ENCODE measurements at regions not wholly inside any gene's neighbourhood (a gene's known extent, or its start where the extent isn't known, plus 50 kb on each side); places are given as distances from the start of the nearest gene placed in this dataset.

- no peak overlapping the region for H3K9ac ChIP-seq (ENCODE audit: low read depth, low read length)
- H3K4me3 ChIP-seq (ENCODE audit: low read depth, low read length): no peak overlapping the region
- H3K36me3 ChIP-seq (ENCODE audit: control insufficient read depth, insufficient read depth, low read length): no peaks in the 10 kb centered on the region
These were observed 328.2 kb downstream of the DKK2 start for GRCh38 chr4:106707776-106708463.

GRCh38 chr4:106704253-106704870 lies 331.8 kb downstream of the DKK2 start:
- Histone ChIP-seq H3K27me3 (ENCODE audit: control insufficient read depth, insufficient read depth, low read length) (no peaks in the 10 kb centered on the region), H3K4me1 (ENCODE audit: control insufficient read depth, insufficient read depth, low read length) (no peaks in the 10 kb centered on the region), H3K9ac (ENCODE audit: low read depth, low read length) (no peak overlapping the region), H3K27ac (ENCODE audit: low read depth, low read length) (no peak overlapping the region), H3K4me3 (ENCODE audit: low read depth, low read length) (no peak overlapping the region), H3K36me3 (ENCODE audit: control insufficient read depth, insufficient read depth, low read length) (no peaks in the 10 kb centered on the region), H3K9me3 (ENCODE audit: control insufficient read depth, insufficient read depth, low read length) (no peaks in the 10 kb centered on the region)

More at GRCh38 chr4:106707776-106708463, 328.2 kb downstream of the DKK2 start:
- Histone ChIP-seq H3K9me3 (ENCODE audit: control insufficient read depth, insufficient read depth, low read length) (no peaks in the 10 kb centered on the region), H3K27me3 (ENCODE audit: control insufficient read depth, insufficient read depth, low read length) (no peaks in the 10 kb centered on the region), H3K27ac (ENCODE audit: low read depth, low read length) (no peak overlapping the region), H3K4me1 (ENCODE audit: control insufficient read depth, insufficient read depth, low read length) (no peaks in the 10 kb centered on the region)

- Histone ChIP-seq H3K4me3 (ENCODE audit: low read depth, low read length) (no peak overlapping the region), H3K9ac (ENCODE audit: low read depth, low read length) (no peak overlapping the region), H3K4me1 (ENCODE audit: control insufficient read depth, insufficient read depth, low read length) (no peaks in the 10 kb centered on the region), H3K27ac (ENCODE audit: low read depth, low read length) (no peak overlapping the region), H3K27me3 (ENCODE audit: control insufficient read depth, insufficient read depth, low read length) (no peaks in the 10 kb centered on the region), H3K36me3 (ENCODE audit: control insufficient read depth, insufficient read depth, low read length) (no peaks in the 10 kb centered on the region), H3K9me3 (ENCODE audit: control insufficient read depth, insufficient read depth, low read length) (no peaks in the 10 kb centered on the region)
These were observed 331.7 kb upstream of the GIMD1 start for GRCh38 chr4:106700321-106700720.

- Histone ChIP-seq H3K4me3 (ENCODE audit: low read depth, low read length) (no peak overlapping the region), H3K36me3 (ENCODE audit: control insufficient read depth, insufficient read depth, low read length) (no peaks in the 10 kb centered on the region), H3K27ac (ENCODE audit: low read depth, low read length) (no peak overlapping the region), H3K27me3 (ENCODE audit: control insufficient read depth, insufficient read depth, low read length) (no peaks in the 10 kb centered on the region), H3K9ac (ENCODE audit: low read depth, low read length) (no peak overlapping the region), H3K9me3 (ENCODE audit: control insufficient read depth, insufficient read depth, low read length) (no peaks in the 10 kb centered on the region), H3K4me1 (ENCODE audit: control insufficient read depth, insufficient read depth, low read length) (no peaks in the 10 kb centered on the region)
These were observed 330.1 kb upstream of the GIMD1 start for GRCh38 chr4:106698621-106699195.

- Histone ChIP-seq H3K9me3 (ENCODE audit: control insufficient read depth, insufficient read depth, low read length) (no peaks in the 10 kb centered on the region), H3K4me3 (ENCODE audit: low read depth, low read length) (no peak overlapping the region), H3K4me1 (ENCODE audit: control insufficient read depth, insufficient read depth, low read length) (no peaks in the 10 kb centered on the region), H3K36me3 (ENCODE audit: control insufficient read depth, insufficient read depth, low read length) (no peaks in the 10 kb centered on the region), H3K27ac (ENCODE audit: low read depth, low read length) (no peak overlapping the region), H3K9ac (ENCODE audit: low read depth, low read length) (no peak overlapping the region), H3K27me3 (ENCODE audit: control insufficient read depth, insufficient read depth, low read length) (no peaks in the 10 kb centered on the region)
These were observed 327.1 kb upstream of the GIMD1 start for GRCh38 chr4:106695501-106696262.

GRCh38 chr4:106694232-106694631 lies 325.7 kb upstream of the GIMD1 start:
- H3K4me3 ChIP-seq (ENCODE audit: low read depth, low read length): no peak overlapping the region
- H3K36me3 ChIP-seq (ENCODE audit: control insufficient read depth, insufficient read depth, low read length): no peaks in the 10 kb centered on the region
- H3K27ac ChIP-seq (ENCODE audit: low read depth, low read length): no peak overlapping the region
- H3K9ac ChIP-seq (ENCODE audit: low read depth, low read length): no peak overlapping the region
- H3K27me3 ChIP-seq (ENCODE audit: control insufficient read depth, insufficient read depth, low read length): no peaks in the 10 kb centered on the region
- H3K9me3 ChIP-seq (ENCODE audit: control insufficient read depth, insufficient read depth, low read length): no peaks in the 10 kb centered on the region
- no peaks in the 10 kb centered on the region for H3K4me1 ChIP-seq (ENCODE audit: control insufficient read depth, insufficient read depth, low read length)

GRCh38 chr4:106691749-106692148 lies 323.2 kb upstream of the GIMD1 start:
- no peak overlapping the region for H3K27ac ChIP-seq (ENCODE audit: low read depth, low read length)
- H3K9me3 ChIP-seq (ENCODE audit: control insufficient read depth, insufficient read depth, low read length): no peaks in the 10 kb centered on the region
- no peak overlapping the region for H3K4me3 ChIP-seq (ENCODE audit: low read depth, low read length)
- H3K4me1 ChIP-seq (ENCODE audit: control insufficient read depth, insufficient read depth, low read length): no peaks in the 10 kb centered on the region
- H3K27me3 ChIP-seq (ENCODE audit: control insufficient read depth, insufficient read depth, low read length): no peaks in the 10 kb centered on the region
- H3K9ac ChIP-seq (ENCODE audit: low read depth, low read length): no peak overlapping the region
- H3K36me3 ChIP-seq (ENCODE audit: control insufficient read depth, insufficient read depth, low read length): no peaks in the 10 kb centered on the region

GRCh38 chr4:106690487-106690886 lies 321.9 kb upstream of the GIMD1 start:
- H3K27ac ChIP-seq (ENCODE audit: low read depth, low read length): no peak overlapping the region
- no peak overlapping the region for H3K9ac ChIP-seq (ENCODE audit: low read depth, low read length)
- no peaks in the 10 kb centered on the region for H3K27me3 ChIP-seq (ENCODE audit: control insufficient read depth, insufficient read depth, low read length)
- no peak overlapping the region for H3K4me3 ChIP-seq (ENCODE audit: low read depth, low read length)
- H3K36me3 ChIP-seq (ENCODE audit: control insufficient read depth, insufficient read depth, low read length): no peaks in the 10 kb centered on the region
- no peaks in the 10 kb centered on the region for H3K9me3 ChIP-seq (ENCODE audit: control insufficient read depth, insufficient read depth, low read length)
- peaks cover 3% of the 10 kb centered on the region; the same call in 1 of the 2 replicates for H3K4me1 ChIP-seq (ENCODE audit: control insufficient read depth, insufficient read depth, low read length)

GRCh38 chr4:106687026-106687425 lies 318.4 kb upstream of the GIMD1 start:
- no peak overlapping the region for H3K27ac ChIP-seq (ENCODE audit: low read depth, low read length)

GRCh38 chr4:106681381-106681921 lies 312.9 kb upstream of the GIMD1 start:
- Histone ChIP-seq H3K9ac (ENCODE audit: low read depth, low read length) (no peak overlapping the region), H3K27me3 (ENCODE audit: control insufficient read depth, insufficient read depth, low read length) (no peaks in the 10 kb centered on the region), H3K4me1 (ENCODE audit: control insufficient read depth, insufficient read depth, low read length) (peaks cover 1% of the 10 kb centered on the region; the same call in 1 of the 2 replicates), H3K36me3 (ENCODE audit: control insufficient read depth, insufficient read depth, low read length) (no peaks in the 10 kb centered on the region), H3K9me3 (ENCODE audit: control insufficient read depth, insufficient read depth, low read length) (no peaks in the 10 kb centered on the region), H3K27ac (ENCODE audit: low read depth, low read length) (no peak overlapping the region), H3K4me3 (ENCODE audit: low read depth, low read length) (no peak overlapping the region)

More at GRCh38 chr4:106687026-106687425, 318.4 kb upstream of the GIMD1 start:
- no peak overlapping the region for H3K9ac ChIP-seq (ENCODE audit: low read depth, low read length)
- H3K36me3 ChIP-seq (ENCODE audit: control insufficient read depth, insufficient read depth, low read length): no peaks in the 10 kb centered on the region
- H3K4me1 ChIP-seq (ENCODE audit: control insufficient read depth, insufficient read depth, low read length): peaks cover 3% of the 10 kb centered on the region; the same call in 1 of the 2 replicates
- no peaks in the 10 kb centered on the region for H3K27me3 ChIP-seq (ENCODE audit: control insufficient read depth, insufficient read depth, low read length)
- H3K4me3 ChIP-seq (ENCODE audit: low read depth, low read length): no peak overlapping the region
- no peaks in the 10 kb centered on the region for H3K9me3 ChIP-seq (ENCODE audit: control insufficient read depth, insufficient read depth, low read length)
